ENCODE measurements at regions not wholly inside any gene's neighbourhood (a gene's known extent, or its start where the extent isn't known, plus 50 kb on each side); places are given as distances from the start of the nearest gene placed in this dataset.

- no peak for DNase-seq
Measured at GRCh38 chr4:178856139-178856800, 1414.0 kb upstream of the AGA start.

GRCh38 chr4:178871476-178871875, 1429.2 kb upstream of the AGA start:
- DNase-seq = no peak

GRCh38 chr4:178881937-178882336, 1439.7 kb upstream of the AGA start:
- no peak for DNase-seq

- no peak for DNase-seq
Measured at GRCh38 chr4:178894126-178894525, 1451.9 kb upstream of the AGA start.

- DNase-seq = no peak
Measured at GRCh38 chr4:178899084-178899483, 1456.8 kb upstream of the AGA start.

- no peak for DNase-seq
Measured at GRCh38 chr4:178917756-178918155, 1475.5 kb upstream of the AGA start.

GRCh38 chr4:178937130-178937529, 1494.9 kb upstream of the AGA start:
- DNase-seq = no peak

- no peak for DNase-seq
Measured at GRCh38 chr4:178941975-178942374, 1499.7 kb upstream of the AGA start.

GRCh38 chr4:178953447-178954120, 1511.3 kb upstream of the AGA start:
- DNase-seq = no peak

- DNase-seq = no peak
Measured at GRCh38 chr4:178955614-178956013, 1513.4 kb upstream of the AGA start.

GRCh38 chr4:178958725-178959440, 1516.6 kb upstream of the AGA start:
- no peak for DNase-seq

GRCh38 chr4:178963446-178964045, 1521.3 kb upstream of the AGA start:
- DNase-seq = no peak

GRCh38 chr4:178966644-178967043, 1524.4 kb upstream of the AGA start:
- no peak for DNase-seq

- DNase-seq = no peak
Measured at GRCh38 chr4:178970433-178971140, 1528.3 kb upstream of the AGA start.

GRCh38 chr4:178976861-178977260, 1534.6 kb upstream of the AGA start:
- no peak for DNase-seq

- no peak for DNase-seq
Measured at GRCh38 chr4:178993306-178993705, 1551.1 kb upstream of the AGA start.

GRCh38 chr4:179001918-179002317, 1559.7 kb upstream of the AGA start:
- DNase-seq = no peak

GRCh38 chr4:179007755-179008154, 1565.5 kb upstream of the AGA start:
- DNase-seq = no peak

GRCh38 chr4:179017581-179017980, 1575.3 kb upstream of the AGA start:
- no peak for DNase-seq

- DNase-seq = no peak
Measured at GRCh38 chr4:179027569-179027968, 1585.3 kb upstream of the AGA start.

GRCh38 chr4:179028321-179028720, 1586.1 kb upstream of the AGA start:
- no peak for DNase-seq

- no peak for DNase-seq
Measured at GRCh38 chr4:179029683-179030082, 1587.4 kb upstream of the AGA start.

- DNase-seq = no peak
Measured at GRCh38 chr4:179040259-179040658, 1598.0 kb upstream of the AGA start.

Measured in activated effector memory CD4-positive, alpha-beta T cell treated with Interleukin-2 at 50 U/mL for 16 hours (primary cell).